Naive thymus-derived CD4-positive, alpha-beta T cell (primary cell): ENCODE measurements at regions not wholly inside any gene's neighbourhood (a gene's known extent, or its start where the extent isn't known, plus 50 kb on each side); places are given as distances from the start of the nearest gene placed in this dataset.
A peak's percentile ranks its signal among the peaks of the same experiment; 100 is the strongest.

Source experiments
- ATAC-seq: fragments of 150-1000 bp; cut with Tn5 transposase; 2 replicates; pipeline ENCODE4 v1.10.0; 2021; ENCODE audit warnings: mild to moderate bottlenecking, moderate library complexity
- CTCF ChIA-PET: fragments of 350-600 bp; sonication (Branson Sonifier 250); formaldehyde crosslinking; loops from one replicate; lab custom pipeline; 2021; ENCODE audit warnings: antibody characterized with exemption; lab: Charles Lee
- POLR2A ChIA-PET: fragments of 350-600 bp; sonication (Branson Sonifier 250); formaldehyde crosslinking; loops from one replicate; lab custom pipeline; 2021; ENCODE audit warnings: antibody characterized with exemption, inconsistent platforms; lab: Charles Lee
- DNase-seq, 9 donors: peaks; one replicate each; pipeline versions ENCODE4 v3.0.0 to v3.0.0-alpha.2; 2020 to 2022; ENCODE audit warnings: mixed read lengths in 1 of 9
- H3K27ac ChIP-seq: one replicate; pipeline ENCODE4 v1.7.0; 2013; ENCODE audit warnings: mild to moderate bottlenecking, low read depth, low read length, moderate library complexity
- H3K27me3 ChIP-seq, 2 donors: one replicate each; pipeline ENCODE4 v1.7.0; 2013; ENCODE audit warnings: low read length in 2 of 2, mild to moderate bottlenecking in 2 of 2, moderate library complexity in 2 of 2; ENCODE audit not compliant: control insufficient read depth in 2 of 2, insufficient read depth in 2 of 2
- H3K36me3 ChIP-seq, 3 experiments: 1 replicate in 2 of 3; 2 replicates in 1 of 3; pipeline ENCODE4 v1.7.0; 2013; ENCODE audit warnings: low read length in 3 of 3, mild to moderate bottlenecking in 3 of 3, moderate library complexity in 1 of 3; ENCODE audit not compliant: insufficient read depth in 3 of 3, control insufficient read depth in 2 of 3
- H3K4me1 ChIP-seq, 2 donors: one replicate each; pipeline ENCODE4 v1.7.0; 2013; ENCODE audit warnings: low read length in 2 of 2, mild to moderate bottlenecking in 2 of 2, moderate library complexity in 1 of 2; ENCODE audit not compliant: control insufficient read depth in 2 of 2, insufficient read depth in 2 of 2
- H3K4me3 ChIP-seq: 2 replicates; pipeline ENCODE4 v1.7.0; 2013; ENCODE audit warnings: mild to moderate bottlenecking, low read length
- H3K9me3 ChIP-seq, 3 experiments: 1 replicate in 2 of 3; 2 replicates in 1 of 3; pipeline ENCODE4 v1.7.0; 2013; ENCODE audit warnings: low read length in 3 of 3; ENCODE audit not compliant: control insufficient read depth in 2 of 3
- H3K27ac Mint-ChIP-seq, 9 donors: one replicate each; pipeline ENCODE4 v1.8.0; 2020 to 2022; ENCODE audit warnings: mixed read lengths in 9 of 9, mild to moderate bottlenecking in 8 of 9, moderate library complexity in 5 of 9, inconsistent platforms in 2 of 9
- H3K27me3 Mint-ChIP-seq, 5 donors: one replicate each; pipeline ENCODE4 v1.8.0; 2021 to 2022; ENCODE audit warnings: mixed read lengths in 5 of 5, mild to moderate bottlenecking in 1 of 5
- H3K36me3 Mint-ChIP-seq, 5 donors: one replicate each; pipeline ENCODE4 v1.8.0; 2020 to 2022; ENCODE audit warnings: mixed read lengths in 5 of 5, mild to moderate bottlenecking in 3 of 5, inconsistent platforms in 1 of 5
- H3K4me1 Mint-ChIP-seq, 7 donors: one replicate each; pipeline ENCODE4 v1.8.0; 2020 to 2022; ENCODE audit warnings: mixed read lengths in 7 of 7, mild to moderate bottlenecking in 3 of 7, inconsistent platforms in 1 of 7
- H3K4me3 Mint-ChIP-seq, 10 donors: one replicate each; pipeline ENCODE4 v1.8.0; 2020 to 2022; ENCODE audit warnings: mild to moderate bottlenecking in 10 of 10, mixed read lengths in 10 of 10, moderate library complexity in 6 of 10, inconsistent platforms in 2 of 10
- H3K9me3 Mint-ChIP-seq, 11 donors: one replicate each; pipeline ENCODE4 v1.8.0; 2020 to 2022; ENCODE audit warnings: mixed read lengths in 11 of 11, mild to moderate bottlenecking in 4 of 11, inconsistent platforms in 1 of 11, moderate library complexity in 1 of 11
- intact Hi-C, 2 donors: fragments of 100-400 bp; cut with micrococcal nuclease; formaldehyde crosslinking; loops; one replicate each; pipeline ENCODE4 v1.15.1; 2023

DNA sequence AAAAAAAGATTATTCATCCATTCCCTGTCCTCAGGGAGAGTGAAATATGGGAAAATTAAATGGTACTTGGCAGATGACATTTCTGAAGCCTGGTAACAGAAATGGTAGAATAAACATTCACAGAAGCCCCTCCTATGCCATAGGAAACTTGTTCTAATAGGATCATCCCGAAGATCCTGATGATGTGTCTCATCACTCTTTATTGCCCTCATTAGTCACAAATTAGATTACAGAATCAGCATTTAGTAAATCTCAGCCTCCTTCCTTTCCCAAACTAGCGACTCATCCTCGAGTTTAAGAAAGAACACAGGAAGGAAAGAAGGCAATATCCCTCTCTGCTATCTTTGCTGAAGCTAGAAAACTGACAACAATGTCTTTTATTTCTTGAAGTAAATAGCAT lies 154.4 kb downstream of the TMEM200A start:
- H3K4me3 ChIP-seq = no peak overlapping the region
- H3K36me3 Mint-ChIP-seq = peaks cover 0 to 71% (median 9%) of the 10 kb centered on the region in 5 donors
- H3K4me3 Mint-ChIP-seq = no peak overlapping the region
- no peaks in the 10 kb centered on the region for H3K27me3 Mint-ChIP-seq
- H3K27ac Mint-ChIP-seq = peak overlapping the region in 2 of 9 donors; percentile 1 to 54
- H3K27ac ChIP-seq = no peak overlapping the region
- ATAC-seq = no peak
- intact Hi-C loops = no loop called here
- ChIA-PET CTCF (no interaction called here), POLR2A (no interaction called here)
- H3K27me3 ChIP-seq = no peaks in the 10 kb centered on the region
- peaks cover 11 to 64% (median 51%) of the 10 kb centered on the region in 7 donors for H3K4me1 Mint-ChIP-seq
- H3K4me1 ChIP-seq = peaks cover 8 to 18% of the 10 kb centered on the region in 2 donors
- peaks cover 3 to 50% (median 9%) of the 10 kb centered on the region in 11 donors for H3K9me3 Mint-ChIP-seq
- no peak for DNase-seq
- no peaks in the 10 kb centered on the region for H3K36me3 ChIP-seq
- H3K9me3 ChIP-seq = no peaks in the 10 kb centered on the region

DNA sequence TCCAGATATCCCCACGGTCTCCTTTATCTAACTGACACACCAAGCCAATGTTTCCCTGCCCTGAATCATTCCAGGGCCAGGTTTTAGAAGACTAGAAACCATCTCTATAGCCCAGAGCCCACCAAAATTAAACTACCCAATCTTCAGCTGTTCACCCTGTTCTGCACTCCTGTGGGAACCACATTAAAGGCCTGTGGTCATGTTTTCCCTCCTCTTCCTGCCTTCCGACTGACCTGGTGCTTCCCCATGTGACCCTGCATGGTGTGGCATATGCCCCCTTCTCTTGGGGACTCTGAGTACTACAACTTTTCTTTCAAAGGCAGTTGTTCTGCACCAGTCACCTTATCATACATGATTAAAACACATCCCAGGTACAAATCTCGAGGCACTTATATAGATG lies 155.0 kb downstream of the TMEM200A start:
- Mint-ChIP-seq H3K27me3 (no peaks in the 10 kb centered on the region), H3K36me3 (peaks cover 0 to 65% (median 9%) of the 10 kb centered on the region in 5 donors), H3K9me3 (peaks cover 3 to 45% (median 9%) of the 10 kb centered on the region in 11 donors), H3K4me1 (peaks cover 13 to 67% (median 56%) of the 10 kb centered on the region in 7 donors), H3K4me3 (peak overlapping the region in 1 of 10 donors; percentile 11), H3K27ac (peak overlapping the region in 4 of 9 donors; percentile 1 to 54 (median 39))
- Histone ChIP-seq H3K27me3 (no peaks in the 10 kb centered on the region), H3K9me3 (no peaks in the 10 kb centered on the region), H3K4me3 (no peak overlapping the region), H3K27ac (no peak overlapping the region), H3K4me1 (peaks cover 14 to 24% of the 10 kb centered on the region in 2 donors), H3K36me3 (no peaks in the 10 kb centered on the region)
- ATAC-seq = no peak
- ChIA-PET CTCF (no interaction called here), POLR2A (no interaction called here)
- intact Hi-C loops = no loop called here
- DNase-seq = no peak

DNA sequence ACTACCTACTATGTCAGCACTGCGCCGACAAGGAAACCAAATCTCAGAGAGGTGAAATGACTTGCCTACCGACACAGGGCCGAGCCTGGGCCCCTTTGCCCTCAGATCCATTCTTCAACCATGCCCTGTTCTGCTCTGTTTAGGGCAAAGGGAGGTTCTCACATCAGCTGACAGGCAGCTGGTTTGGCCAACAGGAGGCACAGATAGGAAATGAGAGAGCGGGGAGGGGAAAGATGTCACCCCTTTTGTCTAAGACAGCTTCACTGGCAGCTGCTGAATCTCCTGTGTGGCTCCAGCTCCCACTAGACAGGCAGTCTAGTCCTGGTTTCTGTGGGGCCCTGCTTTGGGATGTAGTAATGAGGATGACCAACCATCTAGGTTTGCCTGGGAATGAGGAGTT lies 158.7 kb downstream of the TMEM200A start:
- Mint-ChIP-seq H3K4me3 (peak overlapping the region; percentile 6 to 76 (median 54)), H3K9me3 (peaks cover 3 to 49% (median 7%) of the 10 kb centered on the region in 11 donors), H3K27me3 (no peaks in the 10 kb centered on the region), H3K36me3 (peaks cover 3 to 65% (median 9%) of the 10 kb centered on the region in 5 donors), H3K4me1 (peaks cover 13 to 55% (median 44%) of the 10 kb centered on the region in 7 donors), H3K27ac (peak overlapping the region; percentile 66 to 87 (median 86))
- H3K27me3 ChIP-seq = no peaks in the 10 kb centered on the region
- ChIA-PET POLR2A (interaction anchor here (0.5 to 1.4 kb wide), 2 partner anchors 14 to 631 kb away, joined by 3 to 4 read pairs; no protein-coding TSS in a partner anchor), CTCF (interaction anchor here (0.7 kb wide), 1 partner anchor 144 kb away, joined by 3 read pairs; no protein-coding TSS in a partner anchor)
- ATAC-seq (peak; percentile 48), DNase-seq (peak in 5 of 9 donors; percentile 21 to 37 (median 29))
- intact Hi-C loops = loop anchor here in 1 of 2 donors (2.0 kb wide), 1 partner anchor 18 kb away; no protein-coding TSS in a partner anchor
- H3K4me3 ChIP-seq = peak overlapping the region; percentile 5
- H3K9me3 ChIP-seq = no peaks in the 10 kb centered on the region
- H3K27ac ChIP-seq = peak overlapping the region; percentile 32
- no peaks in the 10 kb centered on the region for H3K36me3 ChIP-seq
- H3K4me1 ChIP-seq = peaks cover 17 to 33% of the 10 kb centered on the region in 2 donors

DNA sequence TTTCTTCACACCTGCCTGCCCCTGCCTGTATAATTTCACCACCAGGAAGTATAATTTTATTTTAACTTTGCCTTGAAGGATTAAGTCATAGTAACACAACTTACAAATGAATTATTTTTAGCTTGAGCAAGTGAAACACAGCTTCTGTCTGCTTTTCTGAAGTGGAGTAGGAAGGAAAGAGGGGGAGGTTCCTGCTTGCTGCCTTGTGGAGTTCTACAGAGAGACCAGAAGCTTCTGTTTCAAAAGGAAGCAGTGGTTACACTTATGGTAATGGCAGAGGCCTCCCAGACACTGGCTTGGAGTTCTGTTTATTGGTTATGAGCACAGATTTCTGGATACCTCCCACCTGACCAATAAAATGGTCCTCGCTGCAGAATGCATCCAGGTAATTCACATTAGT lies 159.6 kb downstream of the TMEM200A start:
- H3K4me1 ChIP-seq = peaks cover 17 to 33% of the 10 kb centered on the region in 2 donors
- Mint-ChIP-seq H3K36me3 (peaks cover 3 to 66% (median 9%) of the 10 kb centered on the region in 5 donors), H3K9me3 (peaks cover 3 to 51% (median 9%) of the 10 kb centered on the region in 11 donors), H3K4me1 (peaks cover 13 to 55% (median 47%) of the 10 kb centered on the region in 7 donors), H3K27ac (peak overlapping the region; percentile 66 to 87 (median 86)), H3K4me3 (peak overlapping the region in 9 of 10 donors; percentile 2 to 73 (median 44)), H3K27me3 (no peaks in the 10 kb centered on the region)
- H3K27me3 ChIP-seq = no peaks in the 10 kb centered on the region
- ATAC-seq (peak; percentile 58), DNase-seq (peak in 6 of 9 donors; percentile 19 to 40 (median 40))
- peak overlapping the region; percentile 14 for H3K27ac ChIP-seq
- H3K36me3 ChIP-seq = no peaks in the 10 kb centered on the region
- intact Hi-C loops = loop anchor here (1.0 to 2.0 kb wide), 2 partner anchors 11 to 19 kb away; no protein-coding TSS in a partner anchor
- ChIA-PET POLR2A (interaction anchor here (1.3 to 1.4 kb wide), 2 partner anchors 13 kb away, joined by 4 read pairs; no protein-coding TSS in a partner anchor), CTCF (no interaction called here)
- H3K4me3 ChIP-seq = no peak overlapping the region
- H3K9me3 ChIP-seq = no peaks in the 10 kb centered on the region

DNA sequence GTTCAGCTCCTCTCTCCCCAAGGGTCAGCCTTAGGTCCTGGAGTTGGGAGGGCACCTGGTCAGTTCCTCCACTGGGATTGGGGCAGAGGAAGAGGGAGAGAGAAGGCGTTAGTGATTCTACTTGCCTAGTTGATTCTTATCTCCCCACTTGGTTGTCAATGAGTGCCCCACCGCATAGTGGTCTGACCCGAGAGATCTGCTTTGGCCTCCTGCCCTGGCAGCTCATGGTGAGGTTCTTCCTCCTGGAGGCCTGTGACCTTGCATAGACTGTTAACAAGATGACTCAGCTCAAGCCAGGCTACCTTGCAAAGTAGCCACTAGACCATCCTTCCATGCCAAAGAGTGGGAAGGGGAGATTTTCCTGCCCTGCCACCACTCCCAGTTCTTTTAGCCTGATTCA lies 160.6 kb downstream of the TMEM200A start:
- CTCF ChIA-PET = no interaction called here
- no peaks in the 10 kb centered on the region for H3K27me3 ChIP-seq
- POLR2A ChIA-PET = no interaction called here
- Mint-ChIP-seq H3K36me3 (peaks cover 0 to 66% (median 11%) of the 10 kb centered on the region in 5 donors), H3K4me1 (peaks cover 12 to 48% (median 40%) of the 10 kb centered on the region in 7 donors), H3K9me3 (peaks cover 1 to 52% (median 8%) of the 10 kb centered on the region in 11 donors), H3K4me3 (peak overlapping the region in 1 of 10 donors; percentile 18), H3K27ac (peak overlapping the region in 2 of 9 donors; percentile 64 to 86), H3K27me3 (no peaks in the 10 kb centered on the region)
- intact Hi-C loops = no loop called here
- H3K36me3 ChIP-seq = no peaks in the 10 kb centered on the region
- H3K4me1 ChIP-seq = peaks cover 17 to 33% of the 10 kb centered on the region in 2 donors
- H3K27ac ChIP-seq = no peak overlapping the region
- no peak overlapping the region for H3K4me3 ChIP-seq
- no peaks in the 10 kb centered on the region for H3K9me3 ChIP-seq
- DNase-seq (no peak), ATAC-seq (no peak)

DNA sequence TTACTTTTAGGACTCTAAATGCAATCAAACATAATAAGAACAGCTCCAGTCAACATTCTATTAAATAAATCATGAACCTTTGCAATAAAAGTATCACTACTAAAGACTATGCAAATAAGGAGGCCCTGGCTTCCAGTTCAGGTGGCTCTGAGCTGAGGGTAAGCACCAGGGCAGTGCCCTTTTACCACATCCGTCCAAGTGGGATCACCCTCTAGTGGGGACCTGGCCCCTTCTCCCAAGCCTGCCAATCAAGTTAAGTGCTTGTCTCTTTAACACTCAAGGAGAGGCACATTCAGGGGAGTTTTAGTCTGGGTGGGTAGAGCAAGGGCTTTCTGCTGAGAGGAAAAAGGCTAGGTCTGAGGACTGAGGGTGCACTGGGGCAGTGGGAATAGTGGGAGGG lies 161.4 kb downstream of the TMEM200A start:
- no peaks in the 10 kb centered on the region for H3K9me3 ChIP-seq
- H3K27ac Mint-ChIP-seq = peak overlapping the region in 2 of 9 donors; percentile 28 to 86
- intact Hi-C loops = no loop called here
- H3K4me1 ChIP-seq = peaks cover 17 to 33% of the 10 kb centered on the region in 2 donors
- no peaks in the 10 kb centered on the region for H3K27me3 Mint-ChIP-seq
- POLR2A ChIA-PET = no interaction called here
- no peak overlapping the region for H3K27ac ChIP-seq
- peaks cover 2 to 59% (median 8%) of the 10 kb centered on the region in 11 donors for H3K9me3 Mint-ChIP-seq
- ATAC-seq (no peak), DNase-seq (no peak)
- peaks cover 12 to 48% (median 40%) of the 10 kb centered on the region in 7 donors for H3K4me1 Mint-ChIP-seq
- no peaks in the 10 kb centered on the region for H3K36me3 ChIP-seq
- no peak overlapping the region for H3K4me3 ChIP-seq
- peaks cover 0 to 71% (median 11%) of the 10 kb centered on the region in 5 donors for H3K36me3 Mint-ChIP-seq
- H3K4me3 Mint-ChIP-seq = no peak overlapping the region
- no peaks in the 10 kb centered on the region for H3K27me3 ChIP-seq
- CTCF ChIA-PET = no interaction called here
